SK-N-SH (cell line): ENCODE measurements at regions not wholly inside any gene's neighbourhood (a gene's known extent, or its start where the extent isn't known, plus 50 kb on each side); places are given as distances from the start of the nearest gene placed in this dataset.
A peak's percentile ranks its signal among the peaks of the same experiment; 100 is the strongest.

ENCODE experiments used
- CTCF ChIA-PET: fragments of 300-600, 350-600 bp; formaldehyde crosslinking; extraction: SDS; loops from one replicate; lab custom pipeline; 2021; lab: Yijun Ruan, JAX
- POLR2A ChIA-PET: fragments of 350-600 bp; sonication (Branson Sonifier 250); formaldehyde crosslinking; extraction: SDS; loops from one replicate; lab custom pipeline; 2020; ENCODE audit warnings: antibody characterized with exemption, inconsistent platforms; lab: Yijun Ruan, JAX
- DNase-seq: peaks from one replicate; pipeline ENCODE4 v3.0.0; 2012
- H2AFZ ChIP-seq: fragments of 200-600 bp; sonication (generic); 2 replicates; pipeline ENCODE4 v1.8.1; 2016; ENCODE audit warnings: antibody characterized with exemption, mild to moderate bottlenecking, low read depth
- H3F3A ChIP-seq: fragments of 200-600 bp; sonication (generic); replicated peaks from 2 replicates; pipeline ENCODE3; 2016; ENCODE audit warnings: antibody characterized with exemption, mild to moderate bottlenecking; ENCODE audit not compliant: insufficient read depth
- H3K27ac ChIP-seq, 2 experiments: fragments of 200-500 bp in 1 of 2; fragments of 200-600 bp in 1 of 2; sonication (Bioruptor generic) in 1 of 2; sonication (generic), shearing (Covaris generic) in 1 of 2; 2 replicates each; pipeline versions ENCODE4 v1.5.1 to v1.6.1; 2014 to 2016; ENCODE audit warnings: low read depth in 2 of 2, inconsistent platforms in 1 of 2, low read length in 1 of 2, mild to moderate bottlenecking in 1 of 2, mixed read lengths in 1 of 2
- H3K27me3 ChIP-seq: fragments of 200-600 bp; sonication (generic), shearing (Covaris generic); 2 replicates; pipeline ENCODE4 v1.6.1; 2016; ENCODE audit warnings: mixed run types; ENCODE audit not compliant: insufficient read depth
- H3K36me3 ChIP-seq, 2 experiments: fragments of 200-500 bp in 1 of 2; fragments of 200-600 bp in 1 of 2; sonication (Bioruptor generic) in 1 of 2; sonication (generic) in 1 of 2; replicated peaks in 1 of 2; 2 replicates each; pipeline versions ENCODE3 to v1.5.1; 2014 to 2016; ENCODE audit warnings: low read length in 1 of 2, mild to moderate bottlenecking in 1 of 2; ENCODE audit not compliant: insufficient read depth in 2 of 2, control insufficient read depth in 1 of 2
- H3K4me1 ChIP-seq, 2 experiments: fragments of 200-500 bp in 1 of 2; fragments of 200-600 bp in 1 of 2; sonication (Bioruptor generic) in 1 of 2; sonication (generic), shearing (Covaris generic) in 1 of 2; 2 replicates each; pipeline versions ENCODE4 v1.5.1 to v1.6.1; 2014 to 2016; ENCODE audit warnings: low read depth in 1 of 2, low read length in 1 of 2, mixed run types in 1 of 2; ENCODE audit not compliant: insufficient read depth in 2 of 2, control insufficient read depth in 1 of 2
- H3K4me2 ChIP-seq: fragments of 200-600 bp; sonication (generic), shearing (Covaris generic); 2 replicates; pipeline ENCODE4 v1.6.1; 2017; ENCODE audit warnings: mixed run types
- H3K4me3 ChIP-seq, 2 experiments: fragments of 200-500 bp in 1 of 2; fragments of 200-600 bp in 1 of 2; sonication (Bioruptor generic) in 1 of 2; sonication (generic), shearing (Covaris generic) in 1 of 2; 2 replicates each; pipeline versions ENCODE4 v1.5.1 to v1.8.1; 2014 to 2016; ENCODE audit warnings: low read depth in 2 of 2, inconsistent platforms in 1 of 2, low read length in 1 of 2, mild to moderate bottlenecking in 1 of 2, mixed read lengths in 1 of 2, moderate library complexity in 1 of 2
- H3K79me2 ChIP-seq: fragments of 200-600 bp; sonication (generic); 2 replicates; pipeline ENCODE4 v1.8.1; 2017; ENCODE audit warnings: mild to moderate bottlenecking; ENCODE audit not compliant: insufficient read depth
- H3K9ac ChIP-seq: fragments of 200-600 bp; sonication (generic); 2 replicates; pipeline ENCODE4 v1.6.1; 2017; ENCODE audit warnings: mixed run types
- H3K9me2 ChIP-seq: fragments of 200-600 bp; sonication (generic); 2 replicates; pipeline ENCODE4 v1.6.1; 2017; ENCODE audit warnings: mixed run types
- H3K9me3 ChIP-seq: fragments of 200-600 bp; sonication (generic); 2 replicates; pipeline ENCODE4 v1.6.1; 2017; ENCODE audit warnings: mixed run types, mild to moderate bottlenecking, moderate library complexity
- H4K20me1 ChIP-seq: fragments of 200-600 bp; sonication (generic); 2 replicates; pipeline ENCODE4 v1.6.1; 2017; ENCODE audit warnings: mild to moderate bottlenecking, mixed run types; ENCODE audit not compliant: insufficient read depth
- CTCF ChIP-seq: fragments of 200-600 bp; sonication (generic); IDR thresholded peaks from 2 replicates; pipeline ENCODE4 v1.6.1; 2017; ENCODE audit warnings: antibody characterized with exemption, mild to moderate bottlenecking, moderate library complexity
- GABPA ChIP-seq: IDR thresholded peaks from 2 replicates; pipeline ENCODE4 v1.4.0; 2012; ENCODE audit warnings: low read depth, mild to moderate bottlenecking
- PBX3 ChIP-seq: IDR thresholded peaks from 2 replicates; pipeline ENCODE4; 2012
- RAD21 ChIP-seq: IDR thresholded peaks from 2 replicates; pipeline ENCODE4 v1.6.1; 2012; ENCODE audit warnings: mild to moderate bottlenecking, low read length
- REST ChIP-seq: IDR thresholded peaks from 2 replicates; pipeline ENCODE4 v1.6.1; 2012; ENCODE audit warnings: mild to moderate bottlenecking, low read depth, low read length, moderate library complexity
- SMC3 ChIP-seq: IDR thresholded peaks from 2 replicates; pipeline ENCODE4 v1.6.1; 2012; ENCODE audit warnings: low read depth, low read length, improper control_type of control experiment
- WGBS: methylation state at CpG from one replicate; pipeline ENCODE4 v1.1.6; 2017; ENCODE audit warnings: low lambda C conversion rate; 5-methylcytosine and 5-hydroxymethylcytosine counted together

- H3K79me2 ChIP-seq, result no peaks in the 10 kb centered on the region
- ChIA-PET CTCF (interaction anchor here (0.5 to 9.6 kb wide), 54 partner anchors 10 to 375 kb away, joined by 3 to 99 read pairs (median 4); partner anchors contain the start of genes IGLL5 and PRAME), POLR2A (interaction anchor here (1.8 kb wide), 1 partner anchor 130 kb away, joined by 6 read pairs; no protein-coding TSS in a partner anchor)
- no peak overlapping the region for H3K4me2 ChIP-seq
- TF ChIP-seq SMC3, result peak; percentile 59; the same call in 1 of the 2 replicates
- TF ChIP-seq REST, result no peak
- TF ChIP-seq CTCF, result peak; percentile 60
- peak; percentile 63 for TF ChIP-seq RAD21
- H3K36me3 ChIP-seq, result no peaks in the 10 kb centered on the region
- no peaks in the 10 kb centered on the region for H3F3A ChIP-seq
- no peak overlapping the region for H3K9ac ChIP-seq
- H3K9me3 ChIP-seq, result no peaks in the 10 kb centered on the region
- 0 out of 2 replicates have a peak, but pooled peaks cover 4% of the 10 kb centered on the region for H3K27me3 ChIP-seq
- WGBS, result 39% methylated on average over 6 of the region's 7 CpGs
- DNase-seq, result peak; percentile 79
- H3K4me3 ChIP-seq, result peak overlapping the region in 1 of 2 experiments; percentile 35; a peak in 1 of 4 replicates
- no peak overlapping the region for H2AFZ ChIP-seq
- H3K4me1 ChIP-seq, result no peaks in the 10 kb centered on the region
- H3K27ac ChIP-seq, result no peak overlapping the region
- no peaks in the 10 kb centered on the region for H4K20me1 ChIP-seq
- no peaks in the 10 kb centered on the region for H3K9me2 ChIP-seq
These were observed 109.3 kb downstream of the GGTLC2 start for GRCh38 chr22:22753526-22754267.

- DNase-seq, result no peak
- TF ChIP-seq PBX3 (no peak), GABPA (no peak)
- 45% methylated on average over 3 of the region's 3 CpGs for WGBS
- Histone ChIP-seq H3K79me2 (no peaks in the 10 kb centered on the region), H3K4me1 (no peaks in the 10 kb centered on the region), H3K4me2 (no peak overlapping the region), H3K9me2 (no peaks in the 10 kb centered on the region), H3K4me3 (no peak overlapping the region), H3K9ac (no peak overlapping the region), H3K36me3 (no peaks in the 10 kb centered on the region), H3K27me3 (0 out of 2 replicates have a peak, but pooled peaks cover 4% of the 10 kb centered on the region), H3F3A (no peaks in the 10 kb centered on the region), H3K27ac (no peak overlapping the region), H4K20me1 (no peaks in the 10 kb centered on the region), H2AFZ (no peak overlapping the region), H3K9me3 (no peaks in the 10 kb centered on the region)
- CTCF ChIA-PET, result interaction anchor here (0.5 to 9.6 kb wide), 36 partner anchors 9 to 374 kb away, joined by 3 to 99 read pairs (median 5); partner anchors contain the start of genes IGLL5 and PRAME
- POLR2A ChIA-PET, result interaction anchor here (1.8 kb wide), 1 partner anchor 130 kb away, joined by 6 read pairs; no protein-coding TSS in a partner anchor
These were observed 109.8 kb downstream of the GGTLC2 start for GRCh38 chr22:22754268-22754657.
